GM10266 (cell line): ENCODE measurements at regions not wholly inside any gene's neighbourhood (a gene's known extent, or its start where the extent isn't known, plus 50 kb on each side); places are given as distances from the start of the nearest gene placed in this dataset.

Experiments
- DNase-seq: peaks from one replicate; pipeline ENCODE4 v3.0.0; 2012; ENCODE audit errors: extremely low spot score
- CTCF ChIP-seq: IDR thresholded peaks from 2 replicates; pipeline ENCODE4 v1.5.1; 2012; ENCODE audit warnings: mild to moderate bottlenecking, low read depth; ENCODE audit not compliant: control insufficient read depth, insufficient read depth; ENCODE audit errors: missing control alignments

- no peak for DNase-seq
- no peak for TF ChIP-seq CTCF
These were observed 1525.3 kb upstream of the TMEM132C start for GRCh38 chr12:126741536-126742240.

GRCh38 chr12:126742241-126742641 is 1524.7 kb upstream of the TMEM132C start:
- no peak for TF ChIP-seq CTCF
- DNase-seq, result no peak

- DNase-seq, result peak; percentile 42
These were observed 1519.3 kb upstream of the TMEM132C start for GRCh38 chr12:126747530-126748149.

GRCh38 chr12:126752021-126752420 is 1514.9 kb upstream of the TMEM132C start:
- no peak for TF ChIP-seq CTCF
- no peak for DNase-seq

More at GRCh38 chr12:126747530-126748149, 1519.3 kb upstream of the TMEM132C start:
- peak; percentile 68 for TF ChIP-seq CTCF

- no peak for DNase-seq
- no peak for TF ChIP-seq CTCF
These were observed 1509.6 kb upstream of the TMEM132C start for GRCh38 chr12:126757326-126757725.

- no peak for TF ChIP-seq CTCF
- no peak for DNase-seq
These were observed 1506.9 kb upstream of the TMEM132C start for GRCh38 chr12:126760092-126760491.

GRCh38 chr12:126761420-126761819 is 1505.5 kb upstream of the TMEM132C start:
- DNase-seq, result no peak
- no peak for TF ChIP-seq CTCF
